GM23338 (cell line): ENCODE measurements at regions not wholly inside any gene's neighbourhood (a gene's known extent, or its start where the extent isn't known, plus 50 kb on each side); places are given as distances from the start of the nearest gene placed in this dataset.

Source experiments
- ATAC-seq: fragments of 200-7000 bp; cut with Tn5 transposase; 3 replicates; pipeline ENCODE4 v1.9.1; 2020
- DNase-seq: peaks from one replicate; pipeline ENCODE4 v3.0.0-alpha.2; 2015; ENCODE audit warnings: low spot score
- H2AFZ ChIP-seq: fragments of 200-600 bp; sonication (generic); 2 replicates; pipeline ENCODE4 v1.8.0; 2016; ENCODE audit warnings: antibody characterized with exemption, mild to moderate bottlenecking, moderate library complexity
- H3F3A ChIP-seq: fragments of 200-600 bp; sonication (generic); replicated peaks from 2 replicates; pipeline ENCODE4 v1.8.0; 2017; ENCODE audit warnings: antibody characterized with exemption, mixed run types, low read depth
- H3K27ac ChIP-seq: fragments of 200-600 bp; sonication (generic); 2 replicates; pipeline ENCODE4 v1.6.1; 2016; ENCODE audit warnings: low read depth
- H3K27me3 ChIP-seq: fragments of 200-600 bp; sonication (generic); 2 replicates; pipeline ENCODE4 v1.8.0; 2016; ENCODE audit warnings: mild to moderate bottlenecking, mixed run types, moderate library complexity; ENCODE audit not compliant: insufficient read depth
- H3K36me3 ChIP-seq: fragments of 200-600 bp; sonication (generic); 2 replicates; pipeline ENCODE4 v1.8.0; 2016; ENCODE audit warnings: mild to moderate bottlenecking; ENCODE audit not compliant: insufficient read depth
- H3K4me1 ChIP-seq: fragments of 200-600 bp; sonication (generic); 2 replicates; pipeline ENCODE4 v1.8.0; 2016; ENCODE audit warnings: mild to moderate bottlenecking, moderate library complexity; ENCODE audit not compliant: insufficient read depth
- H3K4me2 ChIP-seq: fragments of 200-600 bp; sonication (generic); 2 replicates; pipeline ENCODE4 v1.7.1; 2017; ENCODE audit warnings: mixed run types
- H3K4me3 ChIP-seq: fragments of 200-600 bp; sonication (generic); 2 replicates; pipeline ENCODE4 v1.6.1; 2016; ENCODE audit warnings: mixed run types
- H3K79me2 ChIP-seq: fragments of 200-600 bp; sonication (generic); replicated peaks from 2 replicates; pipeline ENCODE4 v1.8.0; 2017; ENCODE audit warnings: mild to moderate bottlenecking; ENCODE audit not compliant: insufficient read depth
- H3K9me2 ChIP-seq: fragments of 200-600 bp; sonication (generic); 2 replicates; pipeline ENCODE4 v1.8.0; 2017; ENCODE audit not compliant: insufficient read depth
- H4K20me1 ChIP-seq: fragments of 200-600 bp; sonication (generic); replicated peaks from 2 replicates; pipeline ENCODE4 v1.8.0; 2017; ENCODE audit warnings: mild to moderate bottlenecking; ENCODE audit not compliant: insufficient read depth
- H3K27ac Mint-ChIP-seq: 2 replicates; pipeline ENCODE4 v1.8.0; 2020; ENCODE audit warnings: inconsistent platforms, mild to moderate bottlenecking, moderate library complexity, mixed read lengths
- H3K27me3 Mint-ChIP-seq: 3 replicates; pipeline ENCODE4 v1.8.0; 2022; ENCODE audit warnings: low read depth, mild to moderate bottlenecking, moderate library complexity, mixed read lengths, inconsistent platforms; ENCODE audit not compliant: insufficient read depth, poor library complexity
- H3K36me3 Mint-ChIP-seq: 3 replicates; pipeline ENCODE4 v1.8.0; 2021; ENCODE audit warnings: low read depth, mild to moderate bottlenecking, inconsistent platforms, moderate library complexity, mixed read lengths
- H3K4me1 Mint-ChIP-seq: 3 replicates; pipeline ENCODE4 v1.8.0; 2020; ENCODE audit warnings: mild to moderate bottlenecking, inconsistent platforms, mixed read lengths
- H3K4me3 Mint-ChIP-seq: 3 replicates; pipeline ENCODE4 v1.8.0; 2021; ENCODE audit warnings: moderate library complexity, mild to moderate bottlenecking, inconsistent platforms, mixed read lengths
- H3K9me3 Mint-ChIP-seq: 3 replicates; pipeline ENCODE4 v1.8.0; 2020; ENCODE audit warnings: moderate library complexity, mild to moderate bottlenecking, inconsistent platforms, mixed read lengths
- CREB1 ChIP-seq: fragments of 250-450 bp; sonication (Bioruptor Pico); IDR thresholded peaks from 2 replicates; pipeline ENCODE4 v1.5.0; 2020; ENCODE audit warnings: low read depth, mild to moderate bottlenecking, moderate library complexity
- EZH2 ChIP-seq: fragments of 200-600 bp; sonication (generic); IDR thresholded peaks from one replicate; pipeline ENCODE4 v1.8.0; 2017; ENCODE audit warnings: antibody characterized with exemption, mild to moderate bottlenecking, low read depth; ENCODE audit not compliant: unreplicated experiment
- NANOG ChIP-seq: IDR thresholded peaks from 2 replicates; pipeline ENCODE4 v1.6.1; 2016; ENCODE audit warnings: antibody characterized with exemption, borderline replicate concordance
- POLR2AphosphoS5 ChIP-seq: IDR thresholded peaks from 2 replicates; pipeline ENCODE4 v1.6.1; 2016; ENCODE audit warnings: antibody characterized with exemption, low read depth
- REST ChIP-seq: IDR thresholded peaks from one replicate; pipeline ENCODE4 v1.6.1; 2018; ENCODE audit warnings: antibody characterized with exemption; ENCODE audit not compliant: unreplicated experiment
- STAT1 ChIP-seq: IDR thresholded peaks from one replicate; pipeline ENCODE4 v1.6.1; 2016; ENCODE audit warnings: antibody characterized with exemption; ENCODE audit not compliant: unreplicated experiment
- ZNF331 ChIP-seq: fragments of 250-450 bp; sonication (Bioruptor Pico); IDR thresholded peaks from 2 replicates; pipeline ENCODE4 v1.5.0; 2020; ENCODE audit warnings: low read depth, mild to moderate bottlenecking, moderate library complexity
- ZNF462 ChIP-seq: fragments of 250-450 bp; sonication (Bioruptor Pico); IDR thresholded peaks from 2 replicates; pipeline ENCODE4 v1.5.0; 2020; ENCODE audit warnings: mild to moderate bottlenecking, moderate library complexity
- TF ChIP-seq, protein P1 (sequence below): IDR thresholded peaks from 2 replicates; pipeline ENCODE4 v1.6.1; 2016; ENCODE audit warnings: antibody characterized with exemption
- TF ChIP-seq, protein P2 (sequence below), 2 experiments: fragments of 200-600 bp in 1 of 2; sonication (generic) in 1 of 2; conservative IDR thresholded peaks; 2 replicates each; pipeline versions ENCODE4 v1.5.1 to v1.6.1; 2016 to 2017; ENCODE audit warnings: antibody characterized with exemption in 2 of 2, low read depth in 2 of 2, mild to moderate bottlenecking in 2 of 2, moderate library complexity in 1 of 2

DNA sequence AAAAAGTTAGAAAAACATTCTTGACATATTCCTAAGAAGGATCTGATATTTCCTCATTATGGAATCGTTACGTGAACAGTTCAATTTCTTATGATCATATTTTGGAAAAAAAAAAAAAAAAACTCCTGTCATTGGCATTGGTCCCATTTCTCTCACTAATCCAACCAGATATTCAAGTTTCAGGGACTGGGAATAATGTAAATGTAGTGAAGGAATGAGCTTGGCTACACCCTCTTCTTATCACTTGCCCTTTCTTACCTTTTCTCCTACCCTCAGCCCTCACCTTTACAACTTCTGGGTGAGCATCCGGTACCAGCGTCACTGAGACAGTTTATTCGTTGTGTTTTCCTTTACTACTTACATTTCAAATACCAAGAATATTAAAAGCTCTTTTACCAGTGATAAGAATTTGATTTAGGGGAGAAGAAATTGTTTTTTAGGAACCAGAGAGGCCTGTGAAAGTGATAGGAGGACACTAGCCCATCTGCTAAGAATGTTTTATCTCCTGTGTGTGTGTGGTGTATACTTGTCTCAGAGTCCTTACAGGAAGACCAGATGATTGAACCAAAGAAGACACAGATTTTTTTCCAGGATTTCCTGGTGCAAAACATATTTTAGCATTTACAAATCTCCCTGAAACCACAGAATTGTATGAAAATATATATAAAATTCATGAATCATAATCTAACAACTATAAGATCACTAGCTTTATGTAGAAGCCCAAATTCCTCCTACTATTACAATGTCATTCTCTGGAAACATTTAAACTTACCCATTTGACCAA lies 946.7 kb downstream of the ZPLD1 start:
- H3K27me3 Mint-ChIP-seq = no peaks in the 10 kb centered on the region
- ATAC-seq (no peak; the same call in 2 of the 3 replicates), DNase-seq (no peak)
- Histone ChIP-seq H3K9me2 (no peaks in the 10 kb centered on the region), H3K36me3 (no peaks in the 10 kb centered on the region), H3K4me2 (no peak overlapping the region), H3K27ac (no peak overlapping the region), H3K27me3 (no peaks in the 10 kb centered on the region), H3K4me3 (no peak overlapping the region), H3F3A (no peaks in the 10 kb centered on the region), H3K79me2 (no peaks in the 10 kb centered on the region), H2AFZ (no peak overlapping the region; the same call in 1 of the 2 replicates), H3K4me1 (no peaks in the 10 kb centered on the region), H4K20me1 (no peaks in the 10 kb centered on the region)
- no peaks in the 10 kb centered on the region for H3K36me3 Mint-ChIP-seq
- peaks cover 7% of the 10 kb centered on the region; the same call in 2 of the 3 replicates for H3K4me1 Mint-ChIP-seq
- no peaks in the 10 kb centered on the region for H3K9me3 Mint-ChIP-seq
- no peak overlapping the region for H3K4me3 Mint-ChIP-seq
- H3K27ac Mint-ChIP-seq = no peak overlapping the region
- TF ChIP-seq ZNF462 (CRISPR knock-in tag) (no peak), NANOG (no peak), STAT1 (no peak), REST (no peak), ZNF331 (CRISPR knock-in tag) (no peak), POLR2AphosphoS5 (no peak), EZH2 (no peak), CREB1 (CRISPR knock-in tag) (no peak)
- TF ChIP-seq, protein P1, sequence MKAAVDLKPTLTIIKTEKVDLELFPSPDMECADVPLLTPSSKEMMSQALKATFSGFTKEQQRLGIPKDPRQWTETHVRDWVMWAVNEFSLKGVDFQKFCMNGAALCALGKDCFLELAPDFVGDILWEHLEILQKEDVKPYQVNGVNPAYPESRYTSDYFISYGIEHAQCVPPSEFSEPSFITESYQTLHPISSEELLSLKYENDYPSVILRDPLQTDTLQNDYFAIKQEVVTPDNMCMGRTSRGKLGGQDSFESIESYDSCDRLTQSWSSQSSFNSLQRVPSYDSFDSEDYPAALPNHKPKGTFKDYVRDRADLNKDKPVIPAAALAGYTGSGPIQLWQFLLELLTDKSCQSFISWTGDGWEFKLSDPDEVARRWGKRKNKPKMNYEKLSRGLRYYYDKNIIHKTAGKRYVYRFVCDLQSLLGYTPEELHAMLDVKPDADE = no peak
- TF ChIP-seq, protein P2, sequence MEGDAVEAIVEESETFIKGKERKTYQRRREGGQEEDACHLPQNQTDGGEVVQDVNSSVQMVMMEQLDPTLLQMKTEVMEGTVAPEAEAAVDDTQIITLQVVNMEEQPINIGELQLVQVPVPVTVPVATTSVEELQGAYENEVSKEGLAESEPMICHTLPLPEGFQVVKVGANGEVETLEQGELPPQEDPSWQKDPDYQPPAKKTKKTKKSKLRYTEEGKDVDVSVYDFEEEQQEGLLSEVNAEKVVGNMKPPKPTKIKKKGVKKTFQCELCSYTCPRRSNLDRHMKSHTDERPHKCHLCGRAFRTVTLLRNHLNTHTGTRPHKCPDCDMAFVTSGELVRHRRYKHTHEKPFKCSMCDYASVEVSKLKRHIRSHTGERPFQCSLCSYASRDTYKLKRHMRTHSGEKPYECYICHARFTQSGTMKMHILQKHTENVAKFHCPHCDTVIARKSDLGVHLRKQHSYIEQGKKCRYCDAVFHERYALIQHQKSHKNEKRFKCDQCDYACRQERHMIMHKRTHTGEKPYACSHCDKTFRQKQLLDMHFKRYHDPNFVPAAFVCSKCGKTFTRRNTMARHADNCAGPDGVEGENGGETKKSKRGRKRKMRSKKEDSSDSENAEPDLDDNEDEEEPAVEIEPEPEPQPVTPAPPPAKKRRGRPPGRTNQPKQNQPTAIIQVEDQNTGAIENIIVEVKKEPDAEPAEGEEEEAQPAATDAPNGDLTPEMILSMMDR (conservative IDR thresholded peaks at IDR 0.05; ENCODE audit: low read depth in 2 of 2) = no peak
